Ishikawa (cell line): ENCODE measurements at regions not wholly inside any gene's neighbourhood (a gene's known extent, or its start where the extent isn't known, plus 50 kb on each side); places are given as distances from the start of the nearest gene placed in this dataset.

Experiments used
- CEBPB ChIP-seq: IDR thresholded peaks from 2 replicates; pipeline ENCODE4 v1.6.1; 2012
- CREB1 ChIP-seq: IDR thresholded peaks from 2 replicates; pipeline ENCODE4 v1.6.1; 2012; ENCODE audit warnings: low read depth
- EGR1 ChIP-seq: IDR thresholded peaks from 2 replicates; pipeline ENCODE4 v1.6.1; 2012
- EP300 ChIP-seq: IDR thresholded peaks from 2 replicates; pipeline ENCODE4 v1.6.1; 2012; ENCODE audit warnings: borderline replicate concordance
- FOXM1 ChIP-seq: IDR thresholded peaks from 2 replicates; pipeline ENCODE4 v1.6.1; 2012; ENCODE audit warnings: low read depth, borderline replicate concordance
- NFIC ChIP-seq: IDR thresholded peaks from 2 replicates; pipeline ENCODE4 v1.6.1; 2012
- RAD21 ChIP-seq: IDR thresholded peaks from 2 replicates; pipeline ENCODE4 v1.6.1; 2012; ENCODE audit warnings: low read depth
- TAF1 ChIP-seq: IDR thresholded peaks from 2 replicates; pipeline ENCODE4 v1.6.1; 2012; ENCODE audit warnings: low read depth, mild to moderate bottlenecking
- TCF12 ChIP-seq: IDR thresholded peaks from 2 replicates; pipeline ENCODE4 v1.6.1; 2012; ENCODE audit warnings: low read depth
- TEAD4 ChIP-seq: IDR thresholded peaks from 2 replicates; pipeline ENCODE4 v1.6.1; 2012
- YY1 ChIP-seq: IDR thresholded peaks from 2 replicates; pipeline ENCODE4 v1.6.1; 2012; ENCODE audit warnings: low read depth
- ZBTB7A ChIP-seq: IDR thresholded peaks from 2 replicates; pipeline ENCODE4 v1.6.1; 2012; ENCODE audit warnings: low read depth
- TF ChIP-seq, protein P1 (sequence below): IDR thresholded peaks from 2 replicates; pipeline ENCODE4 v1.6.1; 2012; ENCODE audit warnings: low read depth, mild to moderate bottlenecking
- TF ChIP-seq, protein P2 (sequence below): IDR thresholded peaks from 2 replicates; pipeline ENCODE4 v1.6.1; 2012
- TF ChIP-seq, protein P3 (sequence below): IDR thresholded peaks from 2 replicates; pipeline ENCODE4 v1.6.1; 2012

DNA sequence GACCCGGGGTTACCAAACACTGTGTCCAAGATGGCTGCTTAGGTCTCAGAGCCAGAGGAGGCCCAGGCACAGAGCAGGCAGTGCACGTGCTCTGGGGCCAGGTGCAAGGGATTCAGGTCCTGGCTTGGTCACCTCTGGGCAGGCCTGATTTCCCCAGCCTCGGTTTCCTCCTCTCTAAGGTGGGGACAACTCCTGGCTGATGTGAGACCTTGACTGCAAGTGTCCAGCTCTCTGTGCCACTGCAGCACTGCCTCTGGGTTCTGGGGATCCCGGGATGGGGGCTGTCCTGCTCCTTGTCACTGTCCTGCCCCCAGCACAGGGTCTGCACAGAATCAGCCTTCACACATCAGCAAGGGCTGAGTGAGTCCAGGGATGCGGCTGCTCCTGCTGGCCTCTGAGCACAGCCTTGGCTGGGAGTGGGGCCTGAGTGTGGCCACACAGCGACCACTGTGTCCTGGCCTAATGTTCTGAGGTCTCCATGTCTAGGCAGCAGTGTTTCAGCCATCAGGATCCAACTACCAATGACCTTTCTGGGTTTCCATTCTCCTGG is 170.2 kb upstream of the HDAC4 start:
- TF ChIP-seq EGR1 (no peak), NFIC (no peak), FOXM1 (no peak), ZBTB7A (no peak), TAF1 (no peak), YY1 (no peak), CEBPB (no peak), CREB1 (no peak), TCF12 (no peak), EP300 (no peak), RAD21 (no peak), TEAD4 (no peak)
- TF ChIP-seq, protein P1, sequence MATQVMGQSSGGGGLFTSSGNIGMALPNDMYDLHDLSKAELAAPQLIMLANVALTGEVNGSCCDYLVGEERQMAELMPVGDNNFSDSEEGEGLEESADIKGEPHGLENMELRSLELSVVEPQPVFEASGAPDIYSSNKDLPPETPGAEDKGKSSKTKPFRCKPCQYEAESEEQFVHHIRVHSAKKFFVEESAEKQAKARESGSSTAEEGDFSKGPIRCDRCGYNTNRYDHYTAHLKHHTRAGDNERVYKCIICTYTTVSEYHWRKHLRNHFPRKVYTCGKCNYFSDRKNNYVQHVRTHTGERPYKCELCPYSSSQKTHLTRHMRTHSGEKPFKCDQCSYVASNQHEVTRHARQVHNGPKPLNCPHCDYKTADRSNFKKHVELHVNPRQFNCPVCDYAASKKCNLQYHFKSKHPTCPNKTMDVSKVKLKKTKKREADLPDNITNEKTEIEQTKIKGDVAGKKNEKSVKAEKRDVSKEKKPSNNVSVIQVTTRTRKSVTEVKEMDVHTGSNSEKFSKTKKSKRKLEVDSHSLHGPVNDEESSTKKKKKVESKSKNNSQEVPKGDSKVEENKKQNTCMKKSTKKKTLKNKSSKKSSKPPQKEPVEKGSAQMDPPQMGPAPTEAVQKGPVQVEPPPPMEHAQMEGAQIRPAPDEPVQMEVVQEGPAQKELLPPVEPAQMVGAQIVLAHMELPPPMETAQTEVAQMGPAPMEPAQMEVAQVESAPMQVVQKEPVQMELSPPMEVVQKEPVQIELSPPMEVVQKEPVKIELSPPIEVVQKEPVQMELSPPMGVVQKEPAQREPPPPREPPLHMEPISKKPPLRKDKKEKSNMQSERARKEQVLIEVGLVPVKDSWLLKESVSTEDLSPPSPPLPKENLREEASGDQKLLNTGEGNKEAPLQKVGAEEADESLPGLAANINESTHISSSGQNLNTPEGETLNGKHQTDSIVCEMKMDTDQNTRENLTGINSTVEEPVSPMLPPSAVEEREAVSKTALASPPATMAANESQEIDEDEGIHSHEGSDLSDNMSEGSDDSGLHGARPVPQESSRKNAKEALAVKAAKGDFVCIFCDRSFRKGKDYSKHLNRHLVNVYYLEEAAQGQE = no peak
- TF ChIP-seq, protein P2, sequence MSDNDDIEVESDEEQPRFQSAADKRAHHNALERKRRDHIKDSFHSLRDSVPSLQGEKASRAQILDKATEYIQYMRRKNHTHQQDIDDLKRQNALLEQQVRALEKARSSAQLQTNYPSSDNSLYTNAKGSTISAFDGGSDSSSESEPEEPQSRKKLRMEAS = no peak
- TF ChIP-seq, protein P3, sequence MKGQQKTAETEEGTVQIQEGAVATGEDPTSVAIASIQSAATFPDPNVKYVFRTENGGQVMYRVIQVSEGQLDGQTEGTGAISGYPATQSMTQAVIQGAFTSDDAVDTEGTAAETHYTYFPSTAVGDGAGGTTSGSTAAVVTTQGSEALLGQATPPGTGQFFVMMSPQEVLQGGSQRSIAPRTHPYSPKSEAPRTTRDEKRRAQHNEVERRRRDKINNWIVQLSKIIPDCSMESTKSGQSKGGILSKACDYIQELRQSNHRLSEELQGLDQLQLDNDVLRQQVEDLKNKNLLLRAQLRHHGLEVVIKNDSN = no peak

DNA sequence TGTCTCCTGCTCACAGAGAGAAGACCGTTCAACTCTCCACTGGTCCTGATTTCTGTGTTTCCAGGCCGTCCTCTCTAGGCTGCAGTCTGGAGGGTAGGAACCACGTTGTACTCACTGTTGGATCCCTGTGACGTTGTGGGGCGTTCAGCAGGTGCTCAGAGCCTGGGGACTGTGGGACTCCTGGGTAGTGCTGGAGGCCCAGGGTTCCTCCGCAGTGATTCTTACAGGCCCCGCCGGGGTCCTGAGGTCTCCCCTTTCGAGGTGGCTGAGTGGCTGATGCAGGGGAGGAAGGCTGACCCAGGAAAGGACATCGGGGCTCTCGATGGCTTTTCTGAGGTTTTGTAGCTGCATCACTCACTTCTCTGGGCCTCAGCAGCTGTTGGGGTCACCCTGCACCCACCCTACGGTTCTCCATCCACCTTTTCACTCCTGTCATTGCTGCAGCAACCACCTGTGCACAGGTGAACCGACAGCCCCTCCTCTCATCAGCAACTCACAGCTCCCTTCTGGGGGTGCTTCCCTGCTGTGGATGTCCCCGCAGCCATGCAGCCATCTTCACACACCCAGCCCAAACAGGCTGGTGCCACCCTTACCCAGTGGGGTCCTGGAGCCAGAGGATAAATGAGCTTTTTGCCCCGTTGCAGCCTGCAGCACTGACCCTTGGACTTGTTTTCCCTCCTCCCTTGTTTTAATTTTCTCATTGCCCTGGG is 169.6 kb upstream of the HDAC4 start:
- TF ChIP-seq NFIC (no peak), EP300 (no peak), CEBPB (no peak), TAF1 (no peak), TCF12 (no peak), YY1 (no peak), CREB1 (no peak), EGR1 (no peak), RAD21 (no peak), ZBTB7A (no peak), TEAD4 (no peak), FOXM1 (no peak)
- TF ChIP-seq, protein P3 = no peak
- TF ChIP-seq, protein P1 = no peak
- TF ChIP-seq, protein P2 = no peak

DNA sequence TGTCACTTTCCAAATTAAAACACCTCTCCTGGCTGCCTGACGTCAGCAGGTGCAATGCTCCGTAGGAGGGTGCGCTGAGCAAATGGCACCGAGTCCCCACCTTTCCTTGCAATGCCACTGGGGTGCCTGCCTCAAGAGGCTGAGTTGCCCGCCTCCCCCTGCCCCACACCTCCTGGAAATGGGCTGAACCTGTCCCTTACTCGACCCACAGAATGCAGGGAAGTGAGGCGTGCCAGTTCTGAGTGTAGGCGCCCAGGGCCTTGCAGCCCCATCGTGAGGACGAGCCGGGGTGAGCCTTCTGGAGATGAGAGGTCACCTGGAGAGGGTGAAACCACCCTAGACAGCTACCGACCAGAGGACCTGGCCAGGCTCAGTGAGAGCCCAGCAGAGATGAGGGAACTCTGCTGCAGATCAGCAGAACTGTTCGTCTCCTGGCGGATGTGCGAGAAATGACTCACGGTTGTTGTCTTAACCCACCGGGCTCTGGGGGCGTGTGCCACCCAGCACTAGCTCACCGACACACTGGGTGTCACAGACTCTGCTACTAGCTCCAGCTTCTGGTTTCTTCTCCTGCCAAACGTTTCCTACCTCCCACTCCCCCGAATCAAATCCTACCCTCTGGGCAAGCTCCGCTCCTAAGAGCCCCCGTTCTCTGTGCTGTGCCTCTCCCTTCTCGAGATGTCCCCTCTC is 168.7 kb upstream of the HDAC4 start:
- no peak for TF ChIP-seq TCF12
- no peak for TF ChIP-seq EP300
- no peak for TF ChIP-seq CEBPB
- TF ChIP-seq TEAD4 = no peak
- no peak for TF ChIP-seq ZBTB7A
- TF ChIP-seq, protein P3 = no peak
- TF ChIP-seq, protein P1 = no peak
- no peak for TF ChIP-seq FOXM1
- TF ChIP-seq, protein P2 = no peak
- TF ChIP-seq RAD21 = no peak
- TF ChIP-seq CREB1 = no peak
- TF ChIP-seq YY1 = no peak
- no peak for TF ChIP-seq EGR1
- no peak for TF ChIP-seq NFIC
- TF ChIP-seq TAF1 = no peak
